GM10266 (cell line): ENCODE measurements at regions not wholly inside any gene's neighbourhood (a gene's known extent, or its start where the extent isn't known, plus 50 kb on each side); places are given as distances from the start of the nearest gene placed in this dataset.
"Not testable (repeated sequence)": the region's sequence is repeated elsewhere in the genome, so short reads cannot be mapped to it uniquely, and the experiment has no call there.

ENCODE experiments used
- DNase-seq: peaks from one replicate; pipeline ENCODE4 v3.0.0; 2012; ENCODE audit errors: extremely low spot score
- CTCF ChIP-seq: IDR thresholded peaks from 2 replicates; pipeline ENCODE4 v1.5.1; 2012; ENCODE audit warnings: mild to moderate bottlenecking, low read depth; ENCODE audit not compliant: control insufficient read depth, insufficient read depth; ENCODE audit errors: missing control alignments

- DNase-seq, result no peak
Measured at GRCh38 chr5:56729488-56729887, 85.9 kb upstream of the MAP3K1 start.

GRCh38 chr5:56725711-56726411 is 89.5 kb upstream of the MAP3K1 start:
- DNase-seq, result no peak
- no peak for TF ChIP-seq CTCF

More at GRCh38 chr5:56729488-56729887, 85.9 kb upstream of the MAP3K1 start:
- TF ChIP-seq CTCF, result no peak

DNA sequence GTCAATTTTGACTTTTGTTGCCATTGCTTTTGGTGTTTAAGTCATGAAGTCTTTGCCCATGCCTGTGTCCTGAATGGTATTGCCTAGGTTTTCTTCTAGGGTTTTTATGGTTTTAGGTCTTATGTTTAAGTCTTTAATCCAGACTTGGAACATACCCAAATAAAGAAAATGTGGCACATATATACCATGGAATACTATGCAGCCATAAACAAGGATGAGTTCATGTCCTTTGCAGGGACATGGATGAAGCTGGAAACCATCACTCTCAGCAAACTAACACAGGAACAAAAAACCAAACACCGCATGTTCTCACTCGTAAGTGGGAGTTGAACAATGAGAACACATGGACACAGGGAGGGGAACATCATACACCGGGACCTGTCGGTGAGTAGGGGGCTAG is 90.5 kb upstream of the MAP3K1 start:
- not testable (repeated sequence) for DNase-seq

DNA sequence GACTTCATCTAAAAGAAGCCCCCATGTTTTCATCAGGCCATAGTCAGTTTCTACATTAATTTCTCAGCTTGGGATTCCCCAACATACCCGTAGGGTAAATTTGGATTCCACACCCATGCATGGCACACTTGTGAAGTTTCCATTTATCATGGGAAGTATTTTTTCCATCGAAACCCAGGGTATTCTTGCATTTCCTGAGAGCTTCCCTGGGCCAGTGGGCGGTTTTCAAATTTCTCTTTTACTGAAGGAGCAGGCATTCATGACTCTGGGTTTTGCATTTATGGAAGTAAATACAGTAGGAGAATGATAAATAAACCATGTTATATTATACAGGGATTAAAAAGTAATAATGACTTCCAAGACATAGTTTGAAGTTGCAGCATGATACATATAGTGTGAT is 93.0 kb upstream of the MAP3K1 start:
- DNase-seq, result no peak
- no peak for TF ChIP-seq CTCF

DNA sequence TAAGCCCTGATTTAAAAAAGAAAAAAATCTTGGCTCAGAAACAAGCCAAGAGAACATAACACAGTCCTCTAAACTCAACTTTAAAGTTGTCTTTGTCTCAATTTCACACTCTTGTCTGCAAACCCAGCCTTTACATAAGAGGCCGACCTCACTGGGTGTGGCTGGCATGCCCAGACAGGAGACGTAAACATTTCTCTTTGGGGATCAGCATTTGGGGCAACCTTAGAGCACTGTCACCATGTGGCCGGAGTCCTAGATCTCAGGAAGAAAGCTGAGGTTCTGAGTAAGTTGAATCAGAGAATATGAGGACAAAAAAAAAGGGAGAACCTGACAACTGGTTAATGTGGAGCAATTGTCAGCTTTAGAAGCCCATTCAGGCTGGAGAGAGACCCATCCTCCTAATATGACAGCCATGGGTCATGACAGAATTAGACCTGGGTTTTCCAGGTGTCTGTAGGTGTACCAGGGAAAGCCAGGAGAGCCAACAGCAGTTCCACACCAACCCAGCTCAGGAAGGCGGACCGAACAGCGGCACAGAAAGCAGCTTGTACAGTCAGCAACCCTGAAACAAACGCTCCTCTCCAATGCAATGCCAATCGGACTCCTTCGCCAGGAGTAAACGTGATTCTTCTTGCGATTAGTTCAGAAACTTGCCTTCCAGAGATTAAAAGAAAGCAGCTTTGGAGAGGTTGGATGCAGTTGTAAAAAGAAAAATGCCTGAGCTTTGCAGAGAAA is 97.9 kb upstream of the MAP3K1 start:
- TF ChIP-seq CTCF, result no peak
- DNase-seq, result no peak

GRCh38 chr5:56715986-56716385 is 99.4 kb upstream of the MAP3K1 start:
- no peak for TF ChIP-seq CTCF
- no peak for DNase-seq

GRCh38 chr5:56712895-56713591 is 102.3 kb upstream of the MAP3K1 start:
- no peak for TF ChIP-seq CTCF
- DNase-seq, result no peak
